ENCODE measurements at regions not wholly inside any gene's neighbourhood (a gene's known extent, or its start where the extent isn't known, plus 50 kb on each side); places are given as distances from the start of the nearest gene placed in this dataset.

DNA sequence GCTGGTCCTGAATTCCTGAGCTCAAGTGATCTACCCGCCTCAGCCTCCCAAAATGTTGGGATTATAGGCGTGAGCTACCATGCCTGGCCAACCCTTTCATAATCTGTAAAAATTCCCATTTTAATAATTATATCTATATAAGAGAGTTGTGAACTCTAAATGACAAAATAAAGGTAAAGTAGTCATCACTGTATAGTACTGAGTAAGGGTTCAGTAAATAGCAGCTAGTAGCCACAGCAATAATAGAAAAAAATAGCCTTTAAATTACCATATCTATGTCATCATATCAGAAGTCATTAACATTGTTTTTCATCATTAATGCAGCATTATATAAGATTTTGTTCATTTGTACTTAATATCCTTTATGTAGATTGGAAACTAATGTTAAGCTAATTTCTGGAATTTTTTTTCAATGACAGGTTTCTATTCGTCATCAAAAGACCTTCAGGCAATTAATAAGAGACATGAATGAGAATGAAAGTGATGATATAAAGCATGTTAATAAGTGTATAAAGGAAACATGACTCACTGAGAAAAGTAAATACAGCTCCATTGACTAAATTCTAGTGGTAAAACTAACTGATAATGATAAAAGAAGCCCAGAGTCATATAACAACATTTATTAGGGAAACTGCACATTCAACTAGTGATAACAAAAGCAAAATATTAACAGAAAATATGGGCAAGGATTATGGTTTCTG lies 85.9 kb upstream of the UGT8 start:
- TF ChIP-seq, protein P1, sequence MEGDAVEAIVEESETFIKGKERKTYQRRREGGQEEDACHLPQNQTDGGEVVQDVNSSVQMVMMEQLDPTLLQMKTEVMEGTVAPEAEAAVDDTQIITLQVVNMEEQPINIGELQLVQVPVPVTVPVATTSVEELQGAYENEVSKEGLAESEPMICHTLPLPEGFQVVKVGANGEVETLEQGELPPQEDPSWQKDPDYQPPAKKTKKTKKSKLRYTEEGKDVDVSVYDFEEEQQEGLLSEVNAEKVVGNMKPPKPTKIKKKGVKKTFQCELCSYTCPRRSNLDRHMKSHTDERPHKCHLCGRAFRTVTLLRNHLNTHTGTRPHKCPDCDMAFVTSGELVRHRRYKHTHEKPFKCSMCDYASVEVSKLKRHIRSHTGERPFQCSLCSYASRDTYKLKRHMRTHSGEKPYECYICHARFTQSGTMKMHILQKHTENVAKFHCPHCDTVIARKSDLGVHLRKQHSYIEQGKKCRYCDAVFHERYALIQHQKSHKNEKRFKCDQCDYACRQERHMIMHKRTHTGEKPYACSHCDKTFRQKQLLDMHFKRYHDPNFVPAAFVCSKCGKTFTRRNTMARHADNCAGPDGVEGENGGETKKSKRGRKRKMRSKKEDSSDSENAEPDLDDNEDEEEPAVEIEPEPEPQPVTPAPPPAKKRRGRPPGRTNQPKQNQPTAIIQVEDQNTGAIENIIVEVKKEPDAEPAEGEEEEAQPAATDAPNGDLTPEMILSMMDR (IDR thresholded peaks at IDR 0.05) = no peak
- no peak for TF ChIP-seq POLR2A (IDR thresholded peaks at IDR 0.05)

Measured in esophagus squamous epithelium (tissue), 4 donors.